ENCODE measurements at regions not wholly inside any gene's neighbourhood (a gene's known extent, or its start where the extent isn't known, plus 50 kb on each side); places are given as distances from the start of the nearest gene placed in this dataset.

GRCh38 chr5:33364406-33364805, 76.4 kb upstream of the TARS1 start:
- in situ Hi-C loops (cut with MboI; ENCODE audit: low sequenced_read_pairs, unreplicated experiment), result no loop called here
- TF ChIP-seq, protein P1, sequence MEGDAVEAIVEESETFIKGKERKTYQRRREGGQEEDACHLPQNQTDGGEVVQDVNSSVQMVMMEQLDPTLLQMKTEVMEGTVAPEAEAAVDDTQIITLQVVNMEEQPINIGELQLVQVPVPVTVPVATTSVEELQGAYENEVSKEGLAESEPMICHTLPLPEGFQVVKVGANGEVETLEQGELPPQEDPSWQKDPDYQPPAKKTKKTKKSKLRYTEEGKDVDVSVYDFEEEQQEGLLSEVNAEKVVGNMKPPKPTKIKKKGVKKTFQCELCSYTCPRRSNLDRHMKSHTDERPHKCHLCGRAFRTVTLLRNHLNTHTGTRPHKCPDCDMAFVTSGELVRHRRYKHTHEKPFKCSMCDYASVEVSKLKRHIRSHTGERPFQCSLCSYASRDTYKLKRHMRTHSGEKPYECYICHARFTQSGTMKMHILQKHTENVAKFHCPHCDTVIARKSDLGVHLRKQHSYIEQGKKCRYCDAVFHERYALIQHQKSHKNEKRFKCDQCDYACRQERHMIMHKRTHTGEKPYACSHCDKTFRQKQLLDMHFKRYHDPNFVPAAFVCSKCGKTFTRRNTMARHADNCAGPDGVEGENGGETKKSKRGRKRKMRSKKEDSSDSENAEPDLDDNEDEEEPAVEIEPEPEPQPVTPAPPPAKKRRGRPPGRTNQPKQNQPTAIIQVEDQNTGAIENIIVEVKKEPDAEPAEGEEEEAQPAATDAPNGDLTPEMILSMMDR (IDR thresholded peaks at IDR 0.05; ENCODE audit: borderline replicate concordance, control extremely low read depth, extremely low read depth, insufficient read depth, missing control alignments), result no peak
- DNase-seq (ENCODE audit: low spot score), result no peak

DNA sequence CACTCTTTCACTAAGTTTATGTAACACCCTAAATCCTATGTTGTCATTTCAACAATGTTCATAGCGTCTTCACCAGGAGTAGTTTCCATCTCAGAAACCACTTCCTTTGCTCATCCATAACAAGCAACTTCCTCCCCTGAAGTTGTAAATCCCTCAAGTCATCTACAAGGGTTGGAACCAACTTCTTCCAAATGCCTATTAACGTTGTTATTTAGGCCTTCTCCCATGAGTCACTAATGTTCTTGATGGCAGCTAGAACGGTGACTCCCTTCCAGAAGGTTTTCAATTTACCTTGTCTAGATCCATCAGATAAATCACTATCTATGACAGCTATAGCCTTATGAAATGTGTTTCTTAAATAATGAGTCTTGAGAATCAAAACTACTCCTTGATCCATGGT, 73.3 kb upstream of the TARS1 start:
- no peak for DNase-seq (ENCODE audit: low spot score)
- TF ChIP-seq, protein P1 (IDR thresholded peaks at IDR 0.05; ENCODE audit: borderline replicate concordance, control extremely low read depth, extremely low read depth, insufficient read depth, missing control alignments), result no peak
- in situ Hi-C loops (cut with MboI; ENCODE audit: low sequenced_read_pairs, unreplicated experiment), result no loop called here

- in situ Hi-C loops (cut with MboI; ENCODE audit: low sequenced_read_pairs, unreplicated experiment), result no loop called here
- TF ChIP-seq, protein P1 (IDR thresholded peaks at IDR 0.05; ENCODE audit: borderline replicate concordance, control extremely low read depth, extremely low read depth, insufficient read depth, missing control alignments), result no peak
- no peak for DNase-seq (ENCODE audit: low spot score)
These were observed 71.0 kb upstream of the TARS1 start for GRCh38 chr5:33369485-33370465.

GRCh38 chr5:33370466-33370859, 70.3 kb upstream of the TARS1 start:
- DNase-seq (ENCODE audit: low spot score), result no peak
- TF ChIP-seq, protein P1 (IDR thresholded peaks at IDR 0.05; ENCODE audit: borderline replicate concordance, control extremely low read depth, extremely low read depth, insufficient read depth, missing control alignments), result no peak
- in situ Hi-C loops (cut with MboI; ENCODE audit: low sequenced_read_pairs, unreplicated experiment), result no loop called here

- in situ Hi-C loops (cut with MboI; ENCODE audit: low sequenced_read_pairs, unreplicated experiment), result no loop called here
- TF ChIP-seq, protein P1 (IDR thresholded peaks at IDR 0.05; ENCODE audit: borderline replicate concordance, control extremely low read depth, extremely low read depth, insufficient read depth, missing control alignments), result no peak
- no peak for DNase-seq (ENCODE audit: low spot score)
These were observed 69.1 kb upstream of the TARS1 start for GRCh38 chr5:33371660-33372059.

GRCh38 chr5:33372721-33373472, 67.9 kb upstream of the TARS1 start:
- no peak for DNase-seq (ENCODE audit: low spot score)
- TF ChIP-seq, protein P1 (IDR thresholded peaks at IDR 0.05; ENCODE audit: borderline replicate concordance, control extremely low read depth, extremely low read depth, insufficient read depth, missing control alignments), result no peak

More at GRCh38 chr5:33372721-33373472, 67.9 kb upstream of the TARS1 start:
- in situ Hi-C loops (cut with MboI; ENCODE audit: low sequenced_read_pairs, unreplicated experiment), result no loop called here
